ENCODE measurements at regions not wholly inside any gene's neighbourhood (a gene's known extent, or its start where the extent isn't known, plus 50 kb on each side); places are given as distances from the start of the nearest gene placed in this dataset.

- TF ChIP-seq POLR2A (IDR thresholded peaks at IDR 0.05; ENCODE audit: low read length), result no peak
- TF ChIP-seq GATA1 (IDR thresholded peaks at IDR 0.05; ENCODE audit: low read depth, low read length), result no peak
Measured at GRCh38 chr11:39120890-39121289, 2338.6 kb downstream of the LRRC4C start.
